ENCODE measurements at regions not wholly inside any gene's neighbourhood (a gene's known extent, or its start where the extent isn't known, plus 50 kb on each side); places are given as distances from the start of the nearest gene placed in this dataset.

GRCh38 chr9:120242116-120242811, 337.7 kb downstream of the CDK5RAP2 start:
- TF ChIP-seq, protein P1, sequence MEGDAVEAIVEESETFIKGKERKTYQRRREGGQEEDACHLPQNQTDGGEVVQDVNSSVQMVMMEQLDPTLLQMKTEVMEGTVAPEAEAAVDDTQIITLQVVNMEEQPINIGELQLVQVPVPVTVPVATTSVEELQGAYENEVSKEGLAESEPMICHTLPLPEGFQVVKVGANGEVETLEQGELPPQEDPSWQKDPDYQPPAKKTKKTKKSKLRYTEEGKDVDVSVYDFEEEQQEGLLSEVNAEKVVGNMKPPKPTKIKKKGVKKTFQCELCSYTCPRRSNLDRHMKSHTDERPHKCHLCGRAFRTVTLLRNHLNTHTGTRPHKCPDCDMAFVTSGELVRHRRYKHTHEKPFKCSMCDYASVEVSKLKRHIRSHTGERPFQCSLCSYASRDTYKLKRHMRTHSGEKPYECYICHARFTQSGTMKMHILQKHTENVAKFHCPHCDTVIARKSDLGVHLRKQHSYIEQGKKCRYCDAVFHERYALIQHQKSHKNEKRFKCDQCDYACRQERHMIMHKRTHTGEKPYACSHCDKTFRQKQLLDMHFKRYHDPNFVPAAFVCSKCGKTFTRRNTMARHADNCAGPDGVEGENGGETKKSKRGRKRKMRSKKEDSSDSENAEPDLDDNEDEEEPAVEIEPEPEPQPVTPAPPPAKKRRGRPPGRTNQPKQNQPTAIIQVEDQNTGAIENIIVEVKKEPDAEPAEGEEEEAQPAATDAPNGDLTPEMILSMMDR (IDR thresholded peaks at IDR 0.05): no peak
- TF ChIP-seq TCF7L2 (IDR thresholded peaks at IDR 0.05; ENCODE audit: low read depth, low read length) (no peak), POLR2AphosphoS5 (IDR thresholded peaks at IDR 0.05; ENCODE audit: low read depth, low read length) (no peak)
- TF ChIP-seq, protein P2, sequence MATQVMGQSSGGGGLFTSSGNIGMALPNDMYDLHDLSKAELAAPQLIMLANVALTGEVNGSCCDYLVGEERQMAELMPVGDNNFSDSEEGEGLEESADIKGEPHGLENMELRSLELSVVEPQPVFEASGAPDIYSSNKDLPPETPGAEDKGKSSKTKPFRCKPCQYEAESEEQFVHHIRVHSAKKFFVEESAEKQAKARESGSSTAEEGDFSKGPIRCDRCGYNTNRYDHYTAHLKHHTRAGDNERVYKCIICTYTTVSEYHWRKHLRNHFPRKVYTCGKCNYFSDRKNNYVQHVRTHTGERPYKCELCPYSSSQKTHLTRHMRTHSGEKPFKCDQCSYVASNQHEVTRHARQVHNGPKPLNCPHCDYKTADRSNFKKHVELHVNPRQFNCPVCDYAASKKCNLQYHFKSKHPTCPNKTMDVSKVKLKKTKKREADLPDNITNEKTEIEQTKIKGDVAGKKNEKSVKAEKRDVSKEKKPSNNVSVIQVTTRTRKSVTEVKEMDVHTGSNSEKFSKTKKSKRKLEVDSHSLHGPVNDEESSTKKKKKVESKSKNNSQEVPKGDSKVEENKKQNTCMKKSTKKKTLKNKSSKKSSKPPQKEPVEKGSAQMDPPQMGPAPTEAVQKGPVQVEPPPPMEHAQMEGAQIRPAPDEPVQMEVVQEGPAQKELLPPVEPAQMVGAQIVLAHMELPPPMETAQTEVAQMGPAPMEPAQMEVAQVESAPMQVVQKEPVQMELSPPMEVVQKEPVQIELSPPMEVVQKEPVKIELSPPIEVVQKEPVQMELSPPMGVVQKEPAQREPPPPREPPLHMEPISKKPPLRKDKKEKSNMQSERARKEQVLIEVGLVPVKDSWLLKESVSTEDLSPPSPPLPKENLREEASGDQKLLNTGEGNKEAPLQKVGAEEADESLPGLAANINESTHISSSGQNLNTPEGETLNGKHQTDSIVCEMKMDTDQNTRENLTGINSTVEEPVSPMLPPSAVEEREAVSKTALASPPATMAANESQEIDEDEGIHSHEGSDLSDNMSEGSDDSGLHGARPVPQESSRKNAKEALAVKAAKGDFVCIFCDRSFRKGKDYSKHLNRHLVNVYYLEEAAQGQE (IDR thresholded peaks at IDR 0.05; ENCODE audit: insufficient read depth in 1 of 2, low read depth in 2 of 2, low read length in 1 of 2): no peak
